HCEC 1CT (cell line): ENCODE measurements at regions not wholly inside any gene's neighbourhood (a gene's known extent, or its start where the extent isn't known, plus 50 kb on each side); places are given as distances from the start of the nearest gene placed in this dataset.
"Not testable (repeated sequence)": the region's sequence is repeated elsewhere in the genome, so short reads cannot be mapped to it uniquely, and the experiment has no call there.

Experiments
- DNase-seq: peaks from one replicate; pipeline ENCODE4 v3.0.0-alpha.2; 2017

GRCh38 chr13:80168089-80168850 is 172.7 kb downstream of the SPRY2 start:
- peak; percentile 45 for DNase-seq

- DNase-seq, result no peak
Observed at GRCh38 chr13:80166352-80166751, 174.6 kb downstream of the SPRY2 start.

GRCh38 chr13:80164462-80164861 is 176.5 kb downstream of the SPRY2 start:
- no peak for DNase-seq

GRCh38 chr13:80161896-80162295 is 179.0 kb downstream of the SPRY2 start:
- DNase-seq, result no peak

- DNase-seq, result no peak
Observed at GRCh38 chr13:80161219-80161618, 179.7 kb downstream of the SPRY2 start.

- no peak for DNase-seq
Observed at GRCh38 chr13:80160110-80160509, 180.8 kb downstream of the SPRY2 start.

GRCh38 chr13:80157261-80157932 is 183.5 kb downstream of the SPRY2 start:
- DNase-seq, result no peak

- not testable (repeated sequence) for DNase-seq
Observed at GRCh38 chr13:80152142-80152541, 188.8 kb downstream of the SPRY2 start.

GRCh38 chr13:80151016-80151415 is 189.9 kb downstream of the SPRY2 start:
- no peak for DNase-seq

GRCh38 chr13:80149736-80150135 is 191.2 kb downstream of the SPRY2 start:
- no peak for DNase-seq

GRCh38 chr13:80145171-80145690 is 195.7 kb downstream of the SPRY2 start:
- DNase-seq, result no peak

DNA sequence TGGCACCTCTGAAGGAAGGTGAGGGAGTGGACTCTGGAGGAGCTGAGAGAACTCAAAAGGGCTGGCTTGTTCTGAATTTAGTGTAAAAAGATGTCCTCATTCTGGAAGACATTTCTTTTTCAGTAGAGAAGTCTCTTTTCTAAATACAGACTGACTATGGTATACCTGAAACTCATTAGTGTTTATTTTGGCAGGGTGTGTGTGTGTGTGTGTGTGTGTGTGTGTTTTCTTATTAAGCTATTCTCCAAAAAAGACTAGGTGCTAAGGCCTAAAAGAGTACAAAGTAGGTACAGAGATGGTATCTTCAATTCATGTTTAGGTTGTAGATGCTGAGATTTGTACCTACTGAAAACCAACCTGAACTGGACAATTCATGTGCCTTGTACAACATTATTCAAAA is 196.4 kb downstream of the SPRY2 start:
- DNase-seq, result no peak

- DNase-seq, result no peak
Observed at GRCh38 chr13:80141123-80141849, 199.6 kb downstream of the SPRY2 start.

DNA sequence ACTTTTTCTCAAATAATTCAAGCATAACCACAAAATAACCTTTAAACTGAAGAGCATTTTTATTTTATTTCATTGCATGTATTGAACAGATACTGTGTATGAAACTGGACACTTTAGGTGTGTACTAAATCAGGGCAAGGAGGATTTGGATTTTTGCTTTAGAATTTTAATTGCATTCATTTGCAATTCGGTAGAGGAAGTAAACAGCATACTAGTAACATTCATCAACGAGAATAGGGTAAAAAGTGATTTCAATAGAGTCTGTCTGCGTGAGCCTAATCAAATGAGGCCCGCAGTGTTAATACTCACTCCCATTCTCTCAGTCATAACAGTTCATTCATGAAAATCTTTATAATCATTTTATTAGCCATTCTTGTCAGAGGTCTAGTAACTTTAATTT is 200.2 kb downstream of the SPRY2 start:
- no peak for DNase-seq

DNA sequence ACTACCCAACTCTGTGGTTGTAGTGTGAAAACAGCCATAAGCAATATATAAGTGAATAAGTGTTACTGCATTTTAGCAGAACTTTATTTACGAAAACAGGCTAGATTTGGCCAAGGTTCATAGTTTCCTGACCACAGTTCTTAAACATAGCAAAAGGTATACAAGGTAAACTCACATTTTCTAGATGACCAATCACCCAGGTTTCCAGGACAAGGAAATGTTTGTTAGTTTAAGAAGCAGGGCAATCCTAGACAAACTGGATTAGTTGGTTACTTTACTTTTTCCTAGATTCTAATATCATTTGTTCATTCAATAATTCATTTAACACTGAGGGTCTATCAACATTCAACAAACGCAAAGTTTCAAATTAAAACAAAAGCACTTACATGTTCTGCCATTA is 201.7 kb downstream of the SPRY2 start:
- no peak for DNase-seq

- no peak for DNase-seq
Observed at GRCh38 chr13:80137994-80138393, 202.9 kb downstream of the SPRY2 start.

DNA sequence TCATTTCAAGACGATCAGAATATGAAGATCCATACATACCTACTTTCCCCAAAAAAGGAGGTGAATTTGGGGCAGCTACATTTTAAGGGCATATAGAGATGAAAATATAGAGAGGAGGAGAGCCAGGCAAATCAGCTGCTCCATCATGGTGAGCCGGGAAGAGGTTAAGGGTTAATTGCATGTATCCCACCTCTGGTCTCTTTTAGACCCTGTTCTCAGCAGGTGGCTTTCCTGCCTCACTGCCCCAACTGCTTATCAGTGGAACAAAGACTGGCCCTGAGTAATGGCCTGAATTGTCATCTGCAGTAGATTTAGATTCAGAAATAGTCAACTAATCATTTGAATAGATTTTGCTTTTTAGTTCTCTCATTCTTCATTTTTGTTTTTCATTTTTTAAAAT is 206.6 kb downstream of the SPRY2 start:
- no peak for DNase-seq

GRCh38 chr13:80133631-80134261 is 207.2 kb downstream of the SPRY2 start:
- DNase-seq, result no peak

- DNase-seq, result peak; percentile 70
Observed at GRCh38 chr13:80132741-80133601, 208.0 kb downstream of the SPRY2 start.

DNA sequence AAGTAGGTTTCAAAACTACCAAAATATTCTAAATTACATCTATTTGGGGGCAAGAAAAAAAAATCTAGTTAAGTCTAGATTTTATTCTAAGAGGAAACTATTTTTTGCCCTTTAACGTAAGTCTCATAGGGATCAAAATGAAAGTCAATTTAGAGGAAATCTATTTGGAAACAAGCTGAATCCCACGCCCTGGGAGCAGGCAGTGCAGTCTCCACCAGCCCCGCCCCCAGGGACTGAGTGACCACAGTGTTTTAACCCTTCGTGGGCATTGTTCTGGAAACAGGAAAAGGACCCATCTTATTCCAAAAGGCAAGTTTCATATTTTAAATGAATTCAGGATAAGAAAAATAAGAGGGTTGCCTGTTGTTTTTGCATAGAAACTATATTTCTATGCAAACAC is 209.7 kb downstream of the SPRY2 start:
- DNase-seq, result peak; percentile 71

GRCh38 chr13:80126389-80127068 is 214.4 kb downstream of the SPRY2 start:
- DNase-seq, result no peak

- no peak for DNase-seq
Observed at GRCh38 chr13:80123945-80124344, 217.0 kb downstream of the SPRY2 start.
